HFFc6 (cell line): ENCODE measurements at regions not wholly inside any gene's neighbourhood (a gene's known extent, or its start where the extent isn't known, plus 50 kb on each side); places are given as distances from the start of the nearest gene placed in this dataset.
A peak's percentile ranks its signal among the peaks of the same experiment; 100 is the strongest.

ENCODE experiments used
- DNase-seq: peaks from one replicate; pipeline ENCODE4 v3.0.0-alpha.2; 2018
- H3K27ac Mint-ChIP-seq: 2 replicates; pipeline ENCODE4 v1.8.0; 2020; ENCODE audit warnings: mild to moderate bottlenecking, mixed read lengths
- H3K27me3 Mint-ChIP-seq: 2 replicates; pipeline ENCODE4 v1.8.0; 2021; ENCODE audit warnings: mild to moderate bottlenecking, moderate library complexity, mixed read lengths; ENCODE audit not compliant: insufficient read depth
- H3K36me3 Mint-ChIP-seq: 2 replicates; pipeline ENCODE4 v1.8.0; 2021; ENCODE audit warnings: low read depth, mixed read lengths
- H3K4me1 Mint-ChIP-seq: 2 replicates; pipeline ENCODE4 v1.8.0; 2020; ENCODE audit warnings: low read depth, mixed read lengths
- H3K4me3 Mint-ChIP-seq: 2 replicates; pipeline ENCODE4 v1.8.0; 2020; ENCODE audit warnings: mild to moderate bottlenecking, moderate library complexity, mixed read lengths
- H3K9me3 Mint-ChIP-seq: 2 replicates; pipeline ENCODE4 v1.8.0; 2020; ENCODE audit warnings: mild to moderate bottlenecking, mixed read lengths
- CTCF ChIP-seq: fragments of 200-600 bp; sonication (generic); IDR thresholded peaks from 2 replicates; pipeline ENCODE4 v1.5.0; 2021; ENCODE audit warnings: antibody characterized with exemption, mild to moderate bottlenecking

- Mint-ChIP-seq H3K4me3 (no peak overlapping the region), H3K9me3 (no peaks in the 10 kb centered on the region), H3K36me3 (peaks cover 21% of the 10 kb centered on the region), H3K27me3 (no peaks in the 10 kb centered on the region), H3K27ac (0 out of 2 replicates have a peak overlapping the region, but pooled peaks have one; percentile 2), H3K4me1 (peaks cover 74% of the 10 kb centered on the region)
- no peak for TF ChIP-seq CTCF
- no peak for DNase-seq
Observed at GRCh38 chr3:107213044-107213669, 164.1 kb upstream of the CCDC54 start.

- Mint-ChIP-seq H3K36me3 (peaks cover 25% of the 10 kb centered on the region), H3K4me3 (peak overlapping the region; percentile 42), H3K27ac (peak overlapping the region; percentile 96), H3K27me3 (no peaks in the 10 kb centered on the region), H3K4me1 (peaks cover 79% of the 10 kb centered on the region), H3K9me3 (no peaks in the 10 kb centered on the region)
- no peak for DNase-seq
- TF ChIP-seq CTCF = no peak
Observed at GRCh38 chr3:107216229-107216628, 161.0 kb upstream of the CCDC54 start.

GRCh38 chr3:107216711-107217110 lies 160.5 kb upstream of the CCDC54 start:
- Mint-ChIP-seq H3K36me3 (peaks cover 25% of the 10 kb centered on the region), H3K9me3 (no peaks in the 10 kb centered on the region), H3K27ac (peak overlapping the region; percentile 96), H3K4me1 (peaks cover 81% of the 10 kb centered on the region), H3K27me3 (no peaks in the 10 kb centered on the region), H3K4me3 (peak overlapping the region; percentile 78)
- TF ChIP-seq CTCF = no peak
- peak; percentile 93 for DNase-seq

- Mint-ChIP-seq H3K36me3 (peaks cover 25% of the 10 kb centered on the region), H3K27me3 (no peaks in the 10 kb centered on the region; the same call in 1 of the 2 replicates), H3K9me3 (no peaks in the 10 kb centered on the region), H3K27ac (peak overlapping the region; percentile 96), H3K4me3 (peak overlapping the region; percentile 78), H3K4me1 (peaks cover 82% of the 10 kb centered on the region)
- no peak for TF ChIP-seq CTCF
- peak; percentile 94 for DNase-seq
Observed at GRCh38 chr3:107217172-107217571, 160.1 kb upstream of the CCDC54 start.

GRCh38 chr3:107218864-107219269 lies 158.4 kb upstream of the CCDC54 start:
- Mint-ChIP-seq H3K4me1 (peaks cover 88% of the 10 kb centered on the region), H3K4me3 (no peak overlapping the region; the same call in 1 of the 2 replicates), H3K27me3 (no peaks in the 10 kb centered on the region; the same call in 1 of the 2 replicates), H3K9me3 (no peaks in the 10 kb centered on the region), H3K27ac (peak overlapping the region; percentile 48; the same call in 1 of the 2 replicates), H3K36me3 (peaks cover 21% of the 10 kb centered on the region)
- TF ChIP-seq CTCF = no peak
- no peak for DNase-seq
